Fibroblast of pulmonary artery (primary cell): ENCODE measurements at regions not wholly inside any gene's neighbourhood (a gene's known extent, or its start where the extent isn't known, plus 50 kb on each side); places are given as distances from the start of the nearest gene placed in this dataset.

Experiments
- DNase-seq: peaks from one replicate; pipeline ENCODE4 v3.0.0-alpha.2; 2010; ENCODE audit warnings: low read depth
- H3K4me3 ChIP-seq: replicated peaks from 2 replicates; pipeline ENCODE4 v1.5.1; 2011; ENCODE audit warnings: low read depth, mild to moderate bottlenecking, control low read depth, low read length, moderate library complexity
- CTCF ChIP-seq: IDR thresholded peaks from 2 replicates; pipeline ENCODE4 v1.5.1; 2011; ENCODE audit warnings: mild to moderate bottlenecking, control low read depth, low read length, inconsistent platforms; ENCODE audit errors: missing control alignments

DNA sequence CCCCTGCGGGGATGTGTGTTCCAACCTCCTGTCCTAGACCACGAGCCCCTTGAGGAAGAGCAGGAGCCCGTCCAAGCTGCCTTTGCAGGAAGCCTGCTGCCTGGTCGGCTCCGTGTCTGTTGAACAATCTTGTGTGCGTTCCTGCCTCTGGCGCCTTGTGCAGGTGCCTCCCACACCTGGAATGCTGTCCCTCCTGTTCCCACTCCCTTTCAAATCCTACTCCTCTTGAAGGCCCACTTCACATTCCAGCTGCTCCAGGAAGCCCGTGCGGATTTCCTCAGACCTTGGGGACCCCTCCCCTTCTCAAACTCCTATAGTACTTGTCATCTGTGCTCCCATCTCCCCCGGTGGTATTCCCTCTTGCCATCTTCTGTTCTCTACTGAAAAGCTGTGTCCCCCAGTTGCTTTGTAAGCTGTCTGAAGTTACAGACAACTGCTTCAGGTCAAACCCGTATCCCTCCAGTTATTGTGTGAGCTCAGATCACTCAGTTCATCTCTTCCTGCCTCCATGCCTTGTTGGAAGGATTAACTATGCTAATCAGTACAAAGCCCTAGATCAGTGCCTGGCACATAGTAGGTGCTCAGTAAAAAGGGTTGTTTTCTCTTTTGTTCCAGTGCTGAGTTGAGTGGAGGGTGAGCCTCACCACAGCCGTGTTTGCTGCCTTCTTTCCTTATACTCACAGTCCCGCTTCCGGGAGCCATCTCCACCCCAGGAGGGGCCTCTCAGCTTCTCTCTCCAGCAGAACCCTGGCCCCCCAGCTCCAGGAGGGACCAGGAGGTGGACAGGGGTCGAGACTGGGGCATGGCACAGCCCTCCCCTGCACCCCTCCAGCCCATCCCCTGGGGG is 241.8 kb upstream of the CIBAR2 start:
- TF ChIP-seq CTCF: no peak
- no peak overlapping the region for H3K4me3 ChIP-seq
- DNase-seq: no peak

GRCh38 chr16:85354686-85355514 is 242.6 kb upstream of the CIBAR2 start:
- no peak for TF ChIP-seq CTCF
- peak; percentile 21 for DNase-seq
- H3K4me3 ChIP-seq: no peak overlapping the region

DNA sequence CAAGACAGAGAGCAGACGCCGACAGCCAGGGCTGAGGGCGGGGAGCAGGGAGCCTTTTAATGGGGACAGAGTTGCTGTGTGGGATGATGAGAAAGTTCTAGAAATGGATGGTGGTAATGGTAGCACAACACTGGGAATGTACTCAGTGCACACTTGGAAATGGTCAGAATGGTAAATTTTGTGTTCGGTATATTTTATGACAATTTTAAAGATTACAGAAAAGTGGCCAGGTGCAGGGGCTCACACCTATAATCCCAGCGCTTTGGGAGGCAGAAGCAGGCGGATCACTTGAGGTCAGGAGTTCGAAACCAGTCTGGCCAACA is 243.2 kb upstream of the CIBAR2 start:
- TF ChIP-seq CTCF: no peak
- no peak for DNase-seq
- no peak overlapping the region for H3K4me3 ChIP-seq

- H3K4me3 ChIP-seq: no peak overlapping the region
- TF ChIP-seq CTCF: no peak
- no peak for DNase-seq
Observed at GRCh38 chr16:85356157-85356556, 243.9 kb upstream of the CIBAR2 start.

DNA sequence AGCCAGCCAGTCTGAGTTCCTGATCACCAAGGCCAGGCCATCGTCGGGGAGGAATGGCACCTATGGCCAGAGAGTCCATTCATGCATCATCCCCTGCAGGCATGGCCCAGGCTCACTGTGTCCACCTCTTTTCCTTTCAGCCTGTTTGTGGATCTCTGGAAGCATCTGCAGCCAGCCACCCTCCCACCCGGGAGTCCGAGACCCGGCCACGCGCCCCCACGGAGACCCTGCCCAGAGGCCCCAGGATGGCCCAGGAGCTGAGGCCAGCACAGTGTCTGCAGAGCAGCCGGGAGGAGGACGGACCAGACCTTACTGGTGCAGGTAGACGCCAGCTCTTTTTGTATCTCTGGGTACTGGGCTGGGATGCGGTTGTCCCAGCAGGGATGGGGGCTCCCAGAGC is 245.1 kb upstream of the CIBAR2 start:
- H3K4me3 ChIP-seq: no peak overlapping the region
- TF ChIP-seq CTCF: no peak
- DNase-seq: no peak

- no peak for TF ChIP-seq CTCF
- DNase-seq: no peak
- H3K4me3 ChIP-seq: no peak overlapping the region
Observed at GRCh38 chr16:85357924-85358505, 245.7 kb upstream of the CIBAR2 start.
